Prostate gland (tissue), 2 donors: ENCODE measurements at regions not wholly inside any gene's neighbourhood (a gene's known extent, or its start where the extent isn't known, plus 50 kb on each side); places are given as distances from the start of the nearest gene placed in this dataset.

ENCODE experiments used
- DNase-seq: peaks from one replicate; pipeline ENCODE4 v3.0.0-alpha.2; 2019; ENCODE audit warnings: low spot score
- H3K27ac ChIP-seq, 2 donors: fragments of 200-600 bp; sonication (generic); 2 replicates each; pipeline ENCODE4 v1.5.1; 2017 to 2019
- H3K27me3 ChIP-seq: fragments of 200-600 bp; sonication (generic); replicated peaks from 2 replicates; pipeline ENCODE4 v1.5.1; 2019; ENCODE audit not compliant: insufficient read depth
- H3K36me3 ChIP-seq, 2 donors: fragments of 200-600 bp; sonication (generic); 1 replicate in 1 of 2; 2 replicates in 1 of 2; pipeline versions ENCODE4 v1.5.1 to v1.8.1; 2017 to 2019
- H3K4me1 ChIP-seq: fragments of 200-600 bp; sonication (generic); replicated peaks from 2 replicates; pipeline ENCODE4 v1.5.1; 2019
- H3K4me3 ChIP-seq, 2 donors: fragments of 200-600 bp; sonication (generic); 2 replicates each; pipeline ENCODE4 v1.5.1; 2017 to 2019
- H3K9me3 ChIP-seq: fragments of 200-600 bp; sonication (generic); 2 replicates; pipeline ENCODE4 v1.5.1; 2017
- POLR2A ChIP-seq: fragments of 450-650 bp; IDR thresholded peaks from one replicate; pipeline ENCODE4 v1.6.1; 2016; ENCODE audit warnings: antibody characterized with exemption, mild to moderate bottlenecking
- POLR2AphosphoS5 ChIP-seq: sonication (generic); formaldehyde crosslinking; IDR thresholded peaks from one replicate; pipeline ENCODE4 v1.6.1; 2017; ENCODE audit warnings: antibody characterized with exemption
- WGBS: methylation state at CpG from one replicate; pipeline ENCODE4 v1.1.5; 2018; 5-methylcytosine and 5-hydroxymethylcytosine counted together
- intact Hi-C: fragments of 100-400 bp; cut with DNase I; formaldehyde crosslinking; loops from one replicate; pipeline ENCODE4 v1.14.2; 2022
- TF ChIP-seq, protein P1 (sequence below), 4 experiments: fragments of 200-600 bp in 2 of 4; fragments of 450-650 bp in 2 of 4; sonication (generic) in 2 of 4; IDR thresholded peaks; 1 replicate in 3 of 4; 2 replicates in 1 of 4; pipeline ENCODE4 v1.5.1; 2016 to 2019; ENCODE audit warnings: antibody characterized with exemption in 4 of 4, mild to moderate bottlenecking in 2 of 4, moderate library complexity in 2 of 4

DNA sequence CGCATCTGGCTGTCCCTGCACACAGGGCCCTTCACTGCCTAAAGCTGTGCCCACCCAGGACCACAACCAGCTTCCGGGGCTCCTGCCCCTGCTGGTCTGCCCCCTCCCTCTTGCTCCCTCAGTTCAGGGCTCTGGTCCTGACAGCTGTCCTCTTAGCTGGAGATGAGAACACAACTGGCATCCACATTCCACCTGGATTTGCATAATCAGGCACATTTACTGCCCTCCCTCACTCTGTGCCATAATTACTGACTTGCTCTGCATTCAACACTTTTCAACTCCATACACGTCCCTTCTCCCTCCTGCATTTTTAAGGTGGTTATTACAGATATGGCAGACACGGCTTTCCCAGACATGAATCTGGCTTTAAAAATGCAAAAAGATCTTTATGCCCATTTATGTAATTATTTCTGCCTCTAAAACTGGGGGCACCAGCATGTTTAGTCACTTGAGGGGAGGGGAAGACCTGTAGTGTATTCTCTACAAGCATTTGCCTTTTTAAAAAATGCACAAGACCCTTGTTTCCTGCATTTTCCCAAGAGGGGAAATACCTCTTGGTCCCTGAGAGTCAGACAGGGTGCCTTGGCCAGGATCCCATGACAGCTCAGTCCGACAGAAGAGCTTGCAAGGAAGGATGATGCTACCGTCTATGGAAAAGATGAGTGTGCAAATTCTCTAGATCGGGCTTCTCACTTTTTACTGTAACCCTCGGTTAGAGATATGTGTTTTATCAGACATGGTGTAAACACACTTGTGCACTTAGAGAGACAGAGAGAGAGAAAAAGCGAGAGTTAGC is 401.8 kb downstream of the PREX1 start:
- Histone ChIP-seq H3K27ac (no peak overlapping the region), H3K36me3 (no peaks in the 10 kb centered on the region), H3K4me1 (no peaks in the 10 kb centered on the region), H3K27me3 (no peaks in the 10 kb centered on the region), H3K9me3 (no peaks in the 10 kb centered on the region), H3K4me3 (no peak overlapping the region)
- 53% methylated on average over 9 of the region's 9 CpGs for WGBS
- intact Hi-C loops = no loop called here
- DNase-seq = no peak
- no peak for TF ChIP-seq POLR2A

DNA sequence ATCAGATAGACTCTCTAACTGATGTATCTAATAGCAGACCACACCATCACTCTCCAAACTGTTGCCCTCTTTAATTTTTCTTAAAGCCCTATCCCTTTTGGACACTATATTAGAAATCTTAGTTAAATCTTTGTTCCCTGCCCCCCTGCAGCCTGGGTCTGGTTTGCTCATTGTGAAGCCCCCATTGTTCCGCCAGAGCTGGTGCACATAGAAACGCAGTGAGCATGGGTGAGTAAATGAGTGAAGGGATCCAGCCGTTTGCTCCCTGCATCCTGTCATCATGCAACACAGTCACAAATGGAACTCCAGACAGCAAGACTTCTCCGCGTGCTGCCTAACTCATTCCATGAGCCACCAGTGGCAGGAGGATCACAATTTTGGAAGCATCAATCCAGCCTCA is 402.5 kb downstream of the PREX1 start:
- DNase-seq = no peak
- TF ChIP-seq POLR2A (no peak), POLR2AphosphoS5 (no peak)
- TF ChIP-seq, protein P1, sequence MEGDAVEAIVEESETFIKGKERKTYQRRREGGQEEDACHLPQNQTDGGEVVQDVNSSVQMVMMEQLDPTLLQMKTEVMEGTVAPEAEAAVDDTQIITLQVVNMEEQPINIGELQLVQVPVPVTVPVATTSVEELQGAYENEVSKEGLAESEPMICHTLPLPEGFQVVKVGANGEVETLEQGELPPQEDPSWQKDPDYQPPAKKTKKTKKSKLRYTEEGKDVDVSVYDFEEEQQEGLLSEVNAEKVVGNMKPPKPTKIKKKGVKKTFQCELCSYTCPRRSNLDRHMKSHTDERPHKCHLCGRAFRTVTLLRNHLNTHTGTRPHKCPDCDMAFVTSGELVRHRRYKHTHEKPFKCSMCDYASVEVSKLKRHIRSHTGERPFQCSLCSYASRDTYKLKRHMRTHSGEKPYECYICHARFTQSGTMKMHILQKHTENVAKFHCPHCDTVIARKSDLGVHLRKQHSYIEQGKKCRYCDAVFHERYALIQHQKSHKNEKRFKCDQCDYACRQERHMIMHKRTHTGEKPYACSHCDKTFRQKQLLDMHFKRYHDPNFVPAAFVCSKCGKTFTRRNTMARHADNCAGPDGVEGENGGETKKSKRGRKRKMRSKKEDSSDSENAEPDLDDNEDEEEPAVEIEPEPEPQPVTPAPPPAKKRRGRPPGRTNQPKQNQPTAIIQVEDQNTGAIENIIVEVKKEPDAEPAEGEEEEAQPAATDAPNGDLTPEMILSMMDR (IDR thresholded peaks at IDR 0.05) = no peak
- Histone ChIP-seq H3K27ac (no peak overlapping the region), H3K4me1 (no peaks in the 10 kb centered on the region), H3K4me3 (no peak overlapping the region), H3K9me3 (no peaks in the 10 kb centered on the region), H3K27me3 (no peaks in the 10 kb centered on the region), H3K36me3 (no peaks in the 10 kb centered on the region)
- WGBS = 66% methylated on average over 5 of the region's 5 CpGs
- intact Hi-C loops = no loop called here

DNA sequence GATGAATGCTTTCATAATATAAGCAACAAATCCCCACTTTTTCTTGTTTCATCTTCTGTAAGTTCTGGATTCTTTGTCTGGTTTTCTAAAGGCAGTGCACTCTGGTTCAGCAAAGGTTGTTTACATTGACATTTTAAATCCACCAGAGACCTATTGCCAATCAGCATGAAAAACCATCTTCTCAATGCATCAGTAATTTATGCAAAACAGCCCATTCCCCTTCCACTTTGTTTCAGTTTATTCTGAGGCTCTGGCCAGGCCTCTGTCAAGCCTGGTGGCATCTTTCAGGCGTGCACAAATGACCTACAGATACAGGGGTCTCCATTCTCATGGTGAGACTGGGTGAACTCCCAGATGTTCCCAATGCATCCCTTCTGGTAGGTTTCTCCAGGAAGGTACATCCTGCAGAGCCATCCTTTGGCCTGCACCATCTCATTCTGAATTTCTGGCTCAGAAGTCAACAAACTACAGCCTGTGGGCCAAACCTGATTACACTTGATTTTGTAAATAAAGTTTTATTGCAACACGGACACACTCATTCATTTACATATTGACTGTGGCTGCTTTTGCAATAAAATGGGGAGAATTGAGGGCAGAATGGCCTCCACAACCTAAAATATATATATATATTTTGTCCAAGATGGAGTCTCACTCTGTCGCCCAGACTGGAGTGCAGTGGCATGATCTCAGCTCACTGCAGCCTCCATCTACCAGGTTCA is 405.4 kb downstream of the PREX1 start:
- no peak overlapping the region for H3K4me3 ChIP-seq
- no peaks in the 10 kb centered on the region for H3K4me1 ChIP-seq
- no peaks in the 10 kb centered on the region for H3K9me3 ChIP-seq
- no peaks in the 10 kb centered on the region for H3K27me3 ChIP-seq
- H3K36me3 ChIP-seq = no peaks in the 10 kb centered on the region
- intact Hi-C loops = no loop called here
- WGBS = 91% methylated on average over 3 of the region's 3 CpGs
- no peak overlapping the region for H3K27ac ChIP-seq
- DNase-seq = no peak
- TF ChIP-seq POLR2AphosphoS5 (no peak), POLR2A (no peak)
- TF ChIP-seq, protein P1 (IDR thresholded peaks at IDR 0.05) = no peak

DNA sequence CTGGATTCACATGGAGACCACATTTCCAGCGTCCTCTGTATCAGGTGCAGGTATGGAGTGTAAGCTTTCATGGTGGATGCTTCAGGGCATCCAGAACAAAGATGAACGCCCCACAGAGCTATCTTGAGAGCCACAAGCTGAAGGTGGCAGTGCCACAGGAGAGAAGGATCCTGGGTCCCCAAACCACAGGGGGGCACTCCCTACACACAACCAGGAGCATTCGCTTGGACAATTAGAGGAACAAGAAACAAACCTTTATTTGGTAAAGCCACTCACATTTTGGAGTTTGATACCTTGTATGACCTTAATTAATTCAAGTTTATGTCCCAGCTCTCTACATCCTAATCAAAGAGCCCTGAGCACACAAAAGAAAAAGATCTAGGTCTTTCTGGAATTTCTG is 406.3 kb downstream of the PREX1 start:
- WGBS = 82% methylated on average over 3 of the region's 3 CpGs
- no peak overlapping the region for H3K4me3 ChIP-seq
- TF ChIP-seq, protein P1 (IDR thresholded peaks at IDR 0.05) = no peak
- no peak for TF ChIP-seq POLR2A
- no peak for TF ChIP-seq POLR2AphosphoS5
- intact Hi-C loops = no loop called here
- no peaks in the 10 kb centered on the region for H3K36me3 ChIP-seq
- no peak for DNase-seq
- no peaks in the 10 kb centered on the region for H3K27me3 ChIP-seq
- H3K4me1 ChIP-seq = no peaks in the 10 kb centered on the region
- no peaks in the 10 kb centered on the region for H3K9me3 ChIP-seq
- H3K27ac ChIP-seq = no peak overlapping the region

DNA sequence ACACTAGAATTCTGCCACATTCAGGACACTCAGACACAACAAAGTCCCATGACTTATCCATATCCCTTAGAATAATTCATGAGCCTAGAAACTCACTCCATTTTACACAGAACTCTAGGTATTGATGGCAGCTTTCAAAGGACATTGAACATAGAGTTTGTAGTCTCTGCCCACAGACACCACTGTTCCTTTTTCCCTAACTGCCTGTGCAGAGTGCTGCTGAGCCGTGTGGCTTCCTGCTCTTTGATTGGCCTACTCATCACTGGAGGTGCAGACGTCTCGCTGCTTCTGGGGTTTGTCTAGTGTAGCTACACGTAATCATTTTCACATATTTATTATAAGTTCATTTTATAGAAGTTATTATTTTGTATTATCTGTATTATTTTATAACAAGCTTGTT is 407.6 kb downstream of the PREX1 start:
- H3K27ac ChIP-seq = no peak overlapping the region
- H3K4me1 ChIP-seq = no peaks in the 10 kb centered on the region
- no peak for TF ChIP-seq POLR2A
- TF ChIP-seq, protein P1 (IDR thresholded peaks at IDR 0.05) = no peak
- H3K27me3 ChIP-seq = no peaks in the 10 kb centered on the region
- no peaks in the 10 kb centered on the region for H3K36me3 ChIP-seq
- no peak overlapping the region for H3K4me3 ChIP-seq
- H3K9me3 ChIP-seq = no peaks in the 10 kb centered on the region
- intact Hi-C loops = no loop called here
- WGBS = 89% methylated on average over 4 of the region's 4 CpGs
- DNase-seq = no peak
